ENCODE measurements at regions not wholly inside any gene's neighbourhood (a gene's known extent, or its start where the extent isn't known, plus 50 kb on each side); places are given as distances from the start of the nearest gene placed in this dataset.

GRCh38 chr7:124295289-124295688, 262.4 kb upstream of the TMEM229A start:
- no peak for TF ChIP-seq CTCF (IDR thresholded peaks at IDR 0.05; ENCODE audit: borderline replicate concordance, extremely low read depth, low read length, poor library complexity, severe bottlenecking)
- TF ChIP-seq EZH2 (IDR thresholded peaks at IDR 0.05; ENCODE audit: borderline replicate concordance, low read depth, low read length, severe bottlenecking): no peak
